HG03442 (cell line): ENCODE measurements at regions not wholly inside any gene's neighbourhood (a gene's known extent, or its start where the extent isn't known, plus 50 kb on each side); places are given as distances from the start of the nearest gene placed in this dataset.
"Not testable (repeated sequence)": the region's sequence is repeated elsewhere in the genome, so short reads cannot be mapped to it uniquely, and the experiment has no call there.

Experiments used
- ATAC-seq: cut with Tn5 transposase; IDR thresholded peaks from one replicate; pipeline ENCODE4 v1.9.1; 2021; ENCODE audit warnings: mild to moderate bottlenecking, moderate library complexity; ENCODE audit not compliant: unreplicated experiment

GRCh38 chr15:31178705-31179104, 77.2 kb upstream of the TRPM1 start:
- ATAC-seq: no peak

DNA sequence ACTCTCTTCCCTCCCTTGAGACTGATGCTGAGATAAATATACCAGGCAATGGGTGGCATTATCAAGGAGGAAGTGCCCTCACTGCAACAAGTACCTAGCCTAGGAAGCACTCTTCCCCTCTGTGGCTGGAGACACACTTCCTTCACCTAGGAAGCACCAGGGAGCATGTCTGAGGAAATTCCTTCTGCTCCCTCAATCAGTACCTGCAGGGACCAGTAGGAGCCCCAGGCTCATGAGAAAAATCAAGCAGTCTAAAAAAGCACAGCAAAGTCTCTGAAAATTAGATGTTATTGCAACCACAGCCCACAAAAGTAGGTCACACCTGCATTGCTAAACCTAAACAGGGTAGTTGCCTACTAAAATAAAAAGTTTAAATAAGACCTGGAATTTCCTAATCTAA, 78.2 kb upstream of the TRPM1 start:
- no peak for ATAC-seq

DNA sequence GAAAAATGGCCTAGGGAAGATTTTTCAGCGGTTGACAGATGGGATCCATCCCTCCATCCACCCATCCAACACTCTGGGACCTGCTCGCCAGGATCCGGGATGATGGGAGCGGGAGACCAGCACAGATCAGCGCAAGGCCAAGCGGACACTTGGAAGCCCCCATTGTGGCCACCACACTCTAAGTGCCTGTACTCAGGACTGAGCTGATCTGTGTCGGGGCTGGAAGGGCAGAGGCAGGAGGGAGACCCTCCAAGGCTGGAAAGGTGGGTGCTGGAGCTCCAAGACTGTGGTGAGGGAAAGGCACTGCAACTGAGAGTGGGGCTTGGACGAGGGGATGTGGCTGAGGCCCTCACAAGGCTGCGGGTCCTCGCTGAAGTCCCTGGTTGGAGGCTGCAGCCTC, 91.8 kb upstream of the TRPM1 start:
- ATAC-seq: no peak

DNA sequence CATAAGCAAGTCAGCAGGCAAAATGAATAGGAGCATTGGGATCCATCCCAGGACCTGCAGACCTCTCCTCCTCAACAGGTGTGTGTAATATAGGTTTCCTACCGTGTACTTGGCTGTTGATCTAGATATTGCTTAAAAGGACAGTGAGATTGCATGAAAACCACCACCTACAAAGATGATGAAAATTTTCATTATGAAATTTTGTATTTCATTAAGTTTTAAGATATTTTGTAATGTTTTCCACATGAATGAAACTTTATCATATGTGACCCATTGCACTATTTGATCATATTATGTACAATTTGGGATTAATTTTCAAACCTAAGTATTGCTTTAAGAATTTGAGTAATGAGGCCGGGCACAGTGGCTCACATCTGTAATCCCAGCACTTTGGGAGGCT, 94.3 kb upstream of the TRPM1 start:
- ATAC-seq: no peak

GRCh38 chr15:31197497-31198414, 96.2 kb upstream of the TRPM1 start:
- no peak for ATAC-seq

- ATAC-seq: no peak
These were observed 99.2 kb upstream of the TRPM1 start for GRCh38 chr15:31200735-31201151.

DNA sequence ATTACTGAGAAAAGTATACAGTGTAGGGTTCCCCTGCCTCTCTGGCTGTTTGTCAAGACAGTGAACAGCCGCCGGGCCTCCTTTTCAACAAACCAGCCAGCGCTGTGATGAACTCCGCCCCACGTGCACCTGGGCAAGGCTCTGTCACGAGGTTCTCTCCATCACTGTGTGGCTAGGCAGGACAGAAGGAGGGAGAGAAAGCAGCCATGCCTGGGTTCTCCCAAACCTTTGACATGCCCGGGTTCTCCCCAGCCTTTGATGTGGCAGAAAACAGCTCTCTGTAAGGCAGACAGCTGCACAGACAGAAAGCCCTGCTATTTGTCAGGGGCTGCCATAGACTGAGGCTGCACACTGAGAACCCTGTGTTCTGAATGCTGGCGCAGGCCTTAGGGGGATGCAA, 101.4 kb upstream of the TRPM1 start:
- ATAC-seq: no peak

GRCh38 chr15:31203999-31204398, 102.5 kb upstream of the TRPM1 start:
- no peak for ATAC-seq

GRCh38 chr15:31206386-31207181, 105.1 kb upstream of the TRPM1 start:
- no peak for ATAC-seq

DNA sequence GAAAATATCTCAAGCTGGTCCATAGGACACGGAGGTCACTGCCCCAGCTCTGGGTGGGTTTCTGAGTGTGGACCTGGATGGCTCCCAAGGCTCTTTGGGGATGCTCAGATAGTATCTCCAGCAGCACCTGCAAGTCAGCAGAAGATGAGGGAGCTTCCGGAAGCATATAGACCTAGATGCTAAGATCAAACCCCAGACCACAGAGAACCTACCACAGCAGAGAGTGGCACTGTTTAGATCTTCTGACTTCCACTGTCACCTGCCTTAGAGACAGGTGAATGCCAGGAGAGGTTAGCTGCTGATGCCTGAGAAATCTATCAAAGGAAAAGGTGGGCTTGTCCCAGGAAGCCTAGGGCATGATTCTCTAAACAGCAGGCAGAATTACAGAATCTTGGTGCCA, 105.7 kb upstream of the TRPM1 start:
- no peak for ATAC-seq

GRCh38 chr15:31207861-31208260, 106.3 kb upstream of the TRPM1 start:
- ATAC-seq: not testable (repeated sequence)

DNA sequence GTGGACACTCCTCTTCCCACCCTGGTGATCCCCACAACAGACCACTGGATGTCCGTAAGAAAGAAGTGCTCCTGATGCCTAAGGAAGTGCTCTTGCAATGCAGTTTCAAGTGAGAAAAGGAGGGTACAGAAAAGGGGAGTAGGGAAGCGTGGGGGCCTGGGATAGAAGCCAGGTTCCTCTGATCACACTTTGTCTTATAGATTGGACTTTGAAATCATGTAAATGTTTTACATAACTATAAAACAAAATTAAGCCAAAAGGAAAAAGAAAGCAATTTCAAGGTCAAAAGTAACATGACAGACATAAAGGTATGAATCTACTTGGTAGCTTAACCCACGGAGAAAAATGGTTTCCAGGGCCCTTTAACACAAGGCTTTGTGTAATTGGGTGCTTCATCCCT, 107.3 kb upstream of the TRPM1 start:
- no peak for ATAC-seq

GRCh38 chr15:31211353-31211752, 109.8 kb upstream of the TRPM1 start:
- ATAC-seq: no peak

GRCh38 chr15:31212326-31213080, 111.0 kb upstream of the TRPM1 start:
- no peak for ATAC-seq

DNA sequence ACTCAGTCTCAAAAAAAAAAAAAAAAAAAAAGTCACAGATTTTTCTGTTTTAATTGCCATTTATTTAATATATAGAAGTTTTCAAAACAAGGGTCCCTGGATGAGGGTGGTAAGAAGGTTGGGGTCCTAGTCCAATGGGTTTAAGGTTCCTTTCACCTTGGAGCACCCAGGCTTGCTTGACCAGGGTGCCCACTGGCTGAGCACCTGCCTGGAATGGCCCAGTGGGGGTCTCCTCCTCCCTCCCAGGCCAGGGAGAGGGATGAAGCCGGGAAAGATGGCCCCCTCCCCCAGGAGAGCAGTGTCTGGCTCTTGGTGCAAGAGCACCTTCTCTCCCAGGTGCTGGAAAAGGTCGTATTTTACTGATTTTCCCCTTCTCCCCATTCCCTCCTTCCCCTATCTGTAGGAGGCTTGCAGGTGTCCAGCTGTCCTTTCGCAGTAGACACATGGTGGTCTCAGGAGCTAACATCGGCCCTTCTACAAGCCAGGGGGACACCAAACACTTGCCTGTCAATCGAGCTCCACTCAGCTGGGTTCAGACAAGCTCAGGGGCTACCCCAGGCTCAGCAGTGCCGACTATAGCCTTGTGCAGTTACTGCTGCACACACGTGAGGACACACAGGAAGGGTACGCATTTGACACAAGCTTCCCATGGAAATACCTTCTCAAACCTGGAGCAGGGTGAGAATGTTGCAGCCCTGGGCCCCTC, 112.3 kb upstream of the KLF13 start:
- no peak for ATAC-seq

DNA sequence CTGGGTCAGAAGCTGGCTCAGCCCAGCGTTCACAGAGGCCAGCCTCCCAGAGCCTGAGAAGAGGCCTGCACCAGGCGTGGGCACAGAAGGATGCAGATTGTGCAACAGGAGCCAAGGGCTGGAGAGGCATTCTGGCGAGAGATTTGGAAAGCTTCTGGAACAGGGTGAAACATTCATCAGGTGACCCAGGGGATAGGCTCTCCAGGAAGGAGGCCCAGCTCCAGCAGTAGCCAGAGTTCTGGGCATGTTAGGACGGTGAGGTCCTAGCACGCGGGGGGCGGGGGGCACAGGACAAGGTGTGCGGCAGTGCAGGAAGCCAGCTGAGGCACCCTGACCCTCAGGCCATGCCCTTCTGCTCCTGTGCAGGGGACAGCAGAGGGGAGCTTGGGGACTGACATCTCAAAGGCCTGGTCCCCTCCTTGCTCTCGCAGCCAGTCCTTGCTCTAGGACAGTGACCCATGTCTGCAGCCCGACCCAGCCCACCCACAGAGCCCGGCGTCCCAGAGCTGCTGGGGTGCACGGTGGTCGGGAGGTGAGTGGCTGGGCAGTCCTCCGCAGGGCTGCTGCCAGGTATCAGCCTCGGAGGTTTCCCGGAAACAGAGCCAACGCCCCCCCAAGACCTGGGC, 111.7 kb upstream of the KLF13 start:
- no peak for ATAC-seq

DNA sequence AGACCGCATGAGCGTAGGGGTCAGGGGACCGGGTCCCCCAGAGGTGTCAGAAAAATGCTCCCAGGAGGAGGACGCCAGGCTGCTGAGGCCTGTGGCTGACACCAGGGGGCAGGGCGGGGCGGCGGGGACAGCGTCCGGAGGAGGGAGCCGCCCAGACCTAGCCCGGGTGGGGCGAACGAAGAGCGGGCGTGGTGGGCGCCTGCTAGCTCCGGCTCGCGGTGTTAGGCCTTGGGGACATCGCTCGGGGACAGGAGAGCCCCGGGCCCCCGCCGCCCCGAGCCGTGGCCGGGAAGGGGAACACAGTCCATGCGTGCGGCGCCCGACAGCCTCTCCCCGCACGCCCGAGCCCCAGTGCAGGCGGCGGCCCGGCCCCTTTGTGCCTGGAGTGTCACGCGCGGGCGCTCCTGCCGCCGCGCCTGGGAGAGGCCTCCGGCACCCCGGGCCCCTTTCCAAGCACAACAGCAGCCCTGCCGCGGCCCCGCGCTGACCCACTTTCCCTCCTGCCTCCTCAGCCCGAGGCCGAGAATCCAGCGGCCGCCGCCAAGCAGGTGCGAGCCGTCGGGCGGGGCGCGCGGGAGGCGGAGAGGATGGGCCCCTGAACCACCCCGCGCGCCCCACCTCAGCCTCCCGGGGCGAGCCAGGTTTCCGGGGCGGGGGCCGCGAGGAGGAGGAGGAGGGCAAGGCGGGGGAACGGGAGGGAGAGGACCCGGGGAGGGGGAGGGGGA, 111.0 kb upstream of the KLF13 start:
- peak; percentile 74 for ATAC-seq

DNA sequence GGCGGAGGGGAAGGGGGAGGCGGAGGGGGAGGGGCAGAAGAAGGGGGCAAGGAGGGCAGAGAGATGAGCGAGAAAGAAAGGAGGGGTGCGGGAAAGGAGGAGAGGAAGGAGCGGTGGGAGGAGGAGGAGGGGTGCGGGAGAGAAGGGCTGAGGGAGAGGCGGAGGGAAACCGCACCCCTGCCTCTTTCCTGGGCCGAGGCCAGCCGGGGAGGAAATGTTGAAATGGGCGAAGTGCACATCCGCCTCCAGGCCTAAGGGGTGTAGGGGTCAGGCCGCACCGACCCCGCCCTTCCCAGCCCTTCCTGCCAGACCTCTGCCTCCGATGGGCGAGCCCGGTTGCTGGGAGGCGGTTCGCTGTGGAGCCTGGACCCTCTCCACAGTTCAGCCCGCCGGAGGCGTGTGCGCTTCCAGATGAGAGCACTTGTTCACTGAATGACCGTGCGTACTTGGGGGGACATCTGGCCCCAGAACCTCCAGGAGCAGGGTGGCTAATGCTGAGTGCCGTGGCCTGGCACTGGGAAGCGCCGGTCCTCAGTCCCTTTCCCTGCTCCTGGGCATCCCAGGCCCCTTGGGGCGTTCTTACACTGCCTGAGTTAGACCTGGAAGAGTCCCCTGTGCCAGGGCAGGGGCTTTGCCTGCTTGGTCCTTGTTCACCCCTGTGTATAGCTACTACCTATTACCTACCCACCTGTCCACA, 110.3 kb upstream of the KLF13 start:
- ATAC-seq: peak; percentile 15

DNA sequence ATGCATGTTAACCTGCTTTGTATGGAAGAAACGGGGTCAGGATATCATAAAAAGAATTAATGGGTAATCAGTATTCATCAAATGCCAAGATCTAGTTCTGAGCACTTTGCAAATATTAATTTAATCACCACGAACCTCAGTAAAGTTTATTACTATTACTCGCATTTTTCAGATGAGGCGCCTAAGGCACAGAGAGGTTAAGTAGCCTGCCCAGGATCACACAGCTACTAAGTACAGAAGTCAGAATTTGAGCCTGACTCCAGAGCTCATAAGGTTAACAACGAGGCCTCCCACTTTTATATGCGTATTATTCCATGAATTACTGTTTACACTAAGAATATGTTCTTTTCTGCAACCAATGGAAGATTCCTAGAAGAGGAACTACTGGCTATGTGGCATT, 109.6 kb upstream of the KLF13 start:
- no peak for ATAC-seq
